IMR-90 (cell line): ENCODE measurements at regions not wholly inside any gene's neighbourhood (a gene's known extent, or its start where the extent isn't known, plus 50 kb on each side); places are given as distances from the start of the nearest gene placed in this dataset.

Experiments
- ATAC-seq: fragments of 200-7000 bp; cut with Tn5 transposase; 2 replicates; pipeline ENCODE4 v1.9.1; 2020; ENCODE audit warnings: low read depth, mild to moderate bottlenecking, moderate library complexity
- BruUV-seq: library from RNA; stranded (reverse); fragments of 400-500 nt; replicated peaks from 2 replicates; lab custom pipeline; 2021; lab: Mats Ljungman, UMichigan
- CTCF ChIA-PET: fragments of 300-600 bp; formaldehyde crosslinking; extraction: SDS; loops from one replicate; lab custom pipeline; 2021; ENCODE audit warnings: antibody characterized with exemption; lab: Yijun Ruan, JAX
- POLR2A ChIA-PET: fragments of 300-600 bp; sonication (Branson Sonifier 250); formaldehyde crosslinking; loops from one replicate; lab custom pipeline; 2022; ENCODE audit warnings: antibody characterized with exemption; ENCODE audit not compliant: unreplicated experiment; lab: Charles Lee
- DNase-seq: peaks from one replicate; pipeline ENCODE4 v3.0.0; 2013
- H2AFZ ChIP-seq: replicated peaks from 2 replicates; pipeline ENCODE3; 2013; ENCODE audit warnings: low read length, mild to moderate bottlenecking; ENCODE audit not compliant: poor library complexity
- H2AK5ac ChIP-seq: 2 replicates; pipeline ENCODE4 v1.6.1; 2013; ENCODE audit warnings: low read depth, low read length, inconsistent platforms
- H2AK9ac ChIP-seq: replicated peaks from 2 replicates; pipeline ENCODE3; 2013; ENCODE audit warnings: mild to moderate bottlenecking, low read depth, low read length, moderate library complexity; ENCODE audit not compliant: poor library complexity
- H2BK120ac ChIP-seq: 2 replicates; pipeline ENCODE4 v1.6.1; 2013; ENCODE audit warnings: low read depth, low read length, inconsistent platforms
- H2BK15ac ChIP-seq: 3 replicates; pipeline ENCODE4 v1.6.1; 2013; ENCODE audit warnings: low read depth, low read length, inconsistent platforms
- H2BK20ac ChIP-seq: 2 replicates; pipeline ENCODE4 v1.6.1; 2013; ENCODE audit warnings: low read depth, mild to moderate bottlenecking, inconsistent platforms, low read length, moderate library complexity
- H2BK5ac ChIP-seq: 2 replicates; pipeline ENCODE4 v1.6.1; 2013; ENCODE audit warnings: mild to moderate bottlenecking, low read depth, low read length, inconsistent platforms; ENCODE audit not compliant: poor library complexity, severe bottlenecking
- H3K14ac ChIP-seq: replicated peaks from 2 replicates; pipeline ENCODE4 v1.6.1; 2013; ENCODE audit warnings: low read depth, low read length, inconsistent platforms
- H3K18ac ChIP-seq: 2 replicates; pipeline ENCODE4 v1.6.1; 2013; ENCODE audit warnings: low read depth, low read length, control low read depth
- H3K23ac ChIP-seq: 2 replicates; pipeline ENCODE4 v1.6.1; 2013; ENCODE audit warnings: low read depth, low read length, inconsistent platforms
- H3K27ac ChIP-seq: 2 replicates; pipeline ENCODE4 v1.5.1; 2013; ENCODE audit warnings: mild to moderate bottlenecking, control low read depth, low read length; ENCODE audit not compliant: insufficient read depth
- H3K27me3 ChIP-seq: 2 replicates; pipeline ENCODE4 v1.6.1; 2013; ENCODE audit warnings: low read length; ENCODE audit not compliant: control insufficient read depth, insufficient read depth
- H3K36me3 ChIP-seq: 2 replicates; pipeline ENCODE4 v1.6.1; 2013; ENCODE audit warnings: low read length, mixed read lengths; ENCODE audit not compliant: control insufficient read depth, insufficient read depth
- H3K4ac ChIP-seq: 2 replicates; pipeline ENCODE4 v1.6.1; 2013; ENCODE audit warnings: low read depth, low read length, inconsistent platforms
- H3K4me1 ChIP-seq: 2 replicates; pipeline ENCODE4 v1.6.1; 2013; ENCODE audit warnings: low read length, mixed read lengths; ENCODE audit not compliant: control insufficient read depth, insufficient read depth
- H3K4me2 ChIP-seq: 2 replicates; pipeline ENCODE4 v1.6.1; 2013; ENCODE audit warnings: low read depth, mild to moderate bottlenecking, control low read depth, low read length, moderate library complexity
- H3K4me3 ChIP-seq: 2 replicates; pipeline ENCODE4 v1.5.1; 2013; ENCODE audit warnings: low read depth, mild to moderate bottlenecking, control low read depth, low read length, moderate library complexity; ENCODE audit not compliant: insufficient read depth
- H3K56ac ChIP-seq: 2 replicates; pipeline ENCODE4 v1.6.1; 2013; ENCODE audit warnings: low read length, inconsistent platforms; ENCODE audit not compliant: insufficient read depth; ENCODE audit errors: extremely low read depth
- H3K79me1 ChIP-seq, 2 experiments: 2 replicates each; pipeline ENCODE4 v1.6.1; 2013; ENCODE audit warnings: low read length in 2 of 2, inconsistent platforms in 1 of 2, low read depth in 1 of 2
- H3K9ac ChIP-seq: 2 replicates; pipeline ENCODE4 v1.6.1; 2013; ENCODE audit warnings: low read depth, low read length, control low read depth
- H3K9me1 ChIP-seq: 2 replicates; pipeline ENCODE4 v1.6.1; 2013; ENCODE audit warnings: low read length, inconsistent platforms; ENCODE audit not compliant: insufficient read depth
- H3K9me3 ChIP-seq: 2 replicates; pipeline ENCODE4 v1.6.1; 2013; ENCODE audit warnings: low read length; ENCODE audit not compliant: control insufficient read depth, insufficient read depth
- H4K20me1 ChIP-seq: 2 replicates; pipeline ENCODE4 v1.6.1; 2013; ENCODE audit warnings: low read length, inconsistent platforms; ENCODE audit not compliant: insufficient read depth
- H4K5ac ChIP-seq: 2 replicates; pipeline ENCODE4 v1.6.1; 2013; ENCODE audit warnings: mild to moderate bottlenecking, low read depth, low read length, control low read depth
- H4K8ac ChIP-seq, 2 experiments: 2 replicates each; pipeline ENCODE4 v1.6.1; 2013; ENCODE audit warnings: low read depth in 2 of 2, low read length in 2 of 2, control low read depth in 1 of 2, inconsistent platforms in 1 of 2
- H4K91ac ChIP-seq: 2 replicates; pipeline ENCODE4 v1.6.1; 2013; ENCODE audit warnings: low read depth, low read length, inconsistent platforms; ENCODE audit not compliant: insufficient read depth
- CHD1 ChIP-seq: IDR thresholded peaks from 2 replicates; pipeline ENCODE4 v1.6.1; 2012; ENCODE audit warnings: low read depth, low read length, improper control_type of control experiment
- NFE2L2 ChIP-seq: fragments of 150-350 bp; IDR thresholded peaks from 2 replicates; pipeline ENCODE4 v1.6.1; 2016; ENCODE audit warnings: low read depth, mild to moderate bottlenecking, low read length
- POLR2A ChIP-seq: IDR thresholded peaks from 2 replicates; pipeline ENCODE4 v1.6.1; 2012; ENCODE audit warnings: mild to moderate bottlenecking, low read depth, low read length
- RFX5 ChIP-seq: IDR thresholded peaks from 2 replicates; pipeline ENCODE4 v1.8.0; 2012; ENCODE audit warnings: low read depth, mild to moderate bottlenecking, low read length, moderate library complexity
- WGBS, 2 experiments: methylation state at CpG; one replicate each; pipeline versions ENCODE4 v1.1.5 to v1.1.7; 2013; ENCODE audit warnings: missing lambda C conversion rate in 2 of 2; ENCODE audit not compliant: insufficient read length in 1 of 2; ENCODE audit errors: extremely low coverage in 2 of 2; 5-methylcytosine and 5-hydroxymethylcytosine counted together
- dilution Hi-C: fragments of 300-500 bp; cut with HindIII; formaldehyde crosslinking; loops from one replicate; pipeline ENCODE4 v1.14.3; 2018; ENCODE audit warnings: low sequenced_read_pairs; ENCODE audit not compliant: unreplicated experiment
- in situ Hi-C: fragments of 300-500 bp; cut with MboI; formaldehyde crosslinking; loops from 3 replicates; pipeline ENCODE4 v1.14.3; 2019; ENCODE audit warnings: low sequenced_read_pairs, inconsistent platforms, mixed read lengths
- intact Hi-C: fragments of 100-400 bp; cut with micrococcal nuclease; formaldehyde crosslinking; loops from 2 replicates; pipeline ENCODE4 v1.10.0; 2022

DNA sequence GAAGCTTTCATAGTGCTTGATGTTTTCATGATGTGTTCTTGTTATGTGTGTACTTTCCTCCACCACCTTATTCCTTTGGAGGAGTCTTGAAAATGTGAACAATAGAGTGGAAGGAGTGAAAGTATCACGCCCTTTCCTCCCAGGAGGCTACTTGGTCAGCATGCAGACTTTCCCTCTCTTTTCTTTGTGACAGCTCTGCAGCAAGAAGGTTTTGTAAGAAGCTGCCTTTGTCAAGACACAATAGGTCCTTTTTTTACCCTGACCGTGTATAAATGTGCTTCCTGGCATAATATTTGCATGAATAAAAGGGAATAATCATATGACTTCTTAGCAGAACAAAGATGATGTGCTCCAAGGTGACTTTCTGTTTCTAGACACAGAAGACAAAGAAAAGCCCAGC, 882.6 kb upstream of the SLITRK5 start:
- dilution Hi-C loops (no loop called here), intact Hi-C loops (no loop called here), in situ Hi-C loops (no loop called here)
- no peak overlapping the region for H2BK120ac ChIP-seq
- H3K9me1 ChIP-seq = no peaks in the 10 kb centered on the region
- H2AK9ac ChIP-seq = no peak overlapping the region
- no peaks in the 10 kb centered on the region for H3K36me3 ChIP-seq
- no peaks in the 10 kb centered on the region for H3K4me1 ChIP-seq
- H3K9me3 ChIP-seq = no peaks in the 10 kb centered on the region
- H2BK20ac ChIP-seq = no peak overlapping the region
- no peak overlapping the region for H3K4me2 ChIP-seq
- H3K4me3 ChIP-seq = no peak overlapping the region
- DNase-seq (no peak), ATAC-seq (no peak)
- no peak overlapping the region for H3K9ac ChIP-seq
- no peak overlapping the region for H2BK5ac ChIP-seq
- TF ChIP-seq NFE2L2 (no peak), CHD1 (no peak), RFX5 (no peak), POLR2A (no peak)
- BruUV-seq = no TSS peak
- no peak overlapping the region for H3K23ac ChIP-seq
- WGBS, 2 experiments = no CpG with 5 or more reads among the region's 2 CpGs
- no peak overlapping the region for H2AFZ ChIP-seq
- no peak overlapping the region for H3K27ac ChIP-seq
- H4K91ac ChIP-seq = no peak overlapping the region
- ChIA-PET CTCF (no interaction called here), POLR2A (no interaction called here)
- no peak overlapping the region for H3K14ac ChIP-seq
- no peak overlapping the region for H4K8ac ChIP-seq
- no peaks in the 10 kb centered on the region for H3K79me1 ChIP-seq
- H2BK15ac ChIP-seq = no peak overlapping the region
- H3K18ac ChIP-seq = no peak overlapping the region
- no peaks in the 10 kb centered on the region for H3K27me3 ChIP-seq
- H2AK5ac ChIP-seq = no peak overlapping the region
- no peak overlapping the region for H3K4ac ChIP-seq
- no peak overlapping the region for H4K5ac ChIP-seq
- no peaks in the 10 kb centered on the region for H4K20me1 ChIP-seq
- no peak overlapping the region for H3K56ac ChIP-seq
